ENCODE measurements at regions not wholly inside any gene's neighbourhood (a gene's known extent, or its start where the extent isn't known, plus 50 kb on each side); places are given as distances from the start of the nearest gene placed in this dataset.

DNA sequence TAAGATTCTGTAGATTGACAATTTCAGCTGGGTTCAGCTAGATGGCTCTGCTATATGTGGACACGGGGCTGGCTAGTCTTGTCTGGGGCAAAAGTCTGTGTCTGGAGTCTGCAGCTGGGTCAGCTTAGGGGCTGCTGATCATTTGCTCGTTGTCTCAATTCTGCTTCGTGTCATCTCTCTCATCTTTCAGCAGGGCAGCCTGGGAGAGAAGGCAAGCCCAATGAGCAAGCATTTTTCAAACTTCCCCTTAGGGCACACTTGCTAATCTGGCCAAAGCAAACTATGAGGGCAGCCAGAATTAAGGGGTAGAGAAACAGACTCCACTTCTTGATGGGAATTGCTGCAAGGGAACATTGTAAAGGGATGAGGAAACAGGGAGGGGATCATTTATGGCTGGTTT lies 462.6 kb downstream of the SLC4A3 start:
- TF ChIP-seq, protein P1, sequence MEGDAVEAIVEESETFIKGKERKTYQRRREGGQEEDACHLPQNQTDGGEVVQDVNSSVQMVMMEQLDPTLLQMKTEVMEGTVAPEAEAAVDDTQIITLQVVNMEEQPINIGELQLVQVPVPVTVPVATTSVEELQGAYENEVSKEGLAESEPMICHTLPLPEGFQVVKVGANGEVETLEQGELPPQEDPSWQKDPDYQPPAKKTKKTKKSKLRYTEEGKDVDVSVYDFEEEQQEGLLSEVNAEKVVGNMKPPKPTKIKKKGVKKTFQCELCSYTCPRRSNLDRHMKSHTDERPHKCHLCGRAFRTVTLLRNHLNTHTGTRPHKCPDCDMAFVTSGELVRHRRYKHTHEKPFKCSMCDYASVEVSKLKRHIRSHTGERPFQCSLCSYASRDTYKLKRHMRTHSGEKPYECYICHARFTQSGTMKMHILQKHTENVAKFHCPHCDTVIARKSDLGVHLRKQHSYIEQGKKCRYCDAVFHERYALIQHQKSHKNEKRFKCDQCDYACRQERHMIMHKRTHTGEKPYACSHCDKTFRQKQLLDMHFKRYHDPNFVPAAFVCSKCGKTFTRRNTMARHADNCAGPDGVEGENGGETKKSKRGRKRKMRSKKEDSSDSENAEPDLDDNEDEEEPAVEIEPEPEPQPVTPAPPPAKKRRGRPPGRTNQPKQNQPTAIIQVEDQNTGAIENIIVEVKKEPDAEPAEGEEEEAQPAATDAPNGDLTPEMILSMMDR (IDR thresholded peaks at IDR 0.05), result no peak
- no peak for TF ChIP-seq EP300 (IDR thresholded peaks at IDR 0.05)
